Right lung (tissue), 2 donors: ENCODE measurements at regions not wholly inside any gene's neighbourhood (a gene's known extent, or its start where the extent isn't known, plus 50 kb on each side); places are given as distances from the start of the nearest gene placed in this dataset.

Source experiments
- DNase-seq, 2 donors: peaks; one replicate each; pipeline ENCODE4 v3.0.0-alpha.2; 2013

DNA sequence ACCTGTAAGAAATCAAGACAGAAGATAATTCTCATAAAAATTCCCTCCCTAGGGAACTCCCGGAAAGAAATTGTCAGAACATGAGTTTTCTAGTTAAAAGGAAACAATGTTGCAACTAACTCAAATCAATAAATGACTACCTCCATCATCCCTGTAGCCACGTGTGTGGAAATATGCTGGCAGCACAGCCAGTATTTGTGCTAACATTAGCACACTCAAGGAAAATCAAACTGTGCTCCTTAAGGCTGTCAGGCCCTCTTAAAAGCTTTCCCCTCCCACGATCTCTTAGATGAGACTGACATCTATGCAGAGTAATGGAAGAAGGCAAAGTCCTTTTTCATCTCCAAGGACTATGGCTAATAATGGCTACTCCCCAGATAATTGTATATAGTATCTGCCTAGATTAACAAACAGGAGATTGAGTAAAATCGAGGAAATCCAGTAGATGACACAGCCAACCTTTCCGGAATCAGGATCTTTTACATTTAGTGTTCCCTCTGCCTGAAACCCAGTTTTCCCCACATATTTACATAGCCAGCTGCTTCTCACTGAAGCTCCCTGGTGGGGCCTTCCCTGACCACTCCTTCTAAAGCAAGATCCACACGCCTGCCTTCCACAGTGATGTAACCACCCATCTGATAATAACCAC, 50.9 kb upstream of the NR5A2 start:
- DNase-seq = no peak
